ENCODE measurements at regions not wholly inside any gene's neighbourhood (a gene's known extent, or its start where the extent isn't known, plus 50 kb on each side); places are given as distances from the start of the nearest gene placed in this dataset.

DNA sequence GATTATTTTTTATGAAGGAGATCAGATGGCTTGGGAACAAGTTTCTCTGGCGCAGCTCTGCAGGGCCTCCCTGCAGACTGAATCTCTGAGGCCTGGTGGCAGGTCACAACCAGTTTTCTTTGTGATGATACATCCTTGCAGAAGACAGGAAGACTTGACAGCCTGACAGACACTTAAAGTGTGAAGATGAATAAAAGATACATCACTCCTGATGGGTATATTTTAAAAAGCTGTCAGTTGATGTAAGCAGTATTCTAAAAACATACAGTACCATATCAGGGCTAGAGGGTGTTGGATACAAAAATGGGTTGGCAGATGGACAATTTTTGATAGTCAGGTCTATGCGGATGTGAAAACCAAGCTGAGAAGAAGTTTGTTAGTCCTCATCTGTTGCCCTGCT, 239.5 kb downstream of the LHFPL1 start:
- DNase-seq (ENCODE audit: low read depth, low spot score) (no peak), FAIRE-seq (no peak), ATAC-seq (no peak)
- Histone ChIP-seq H3K4me1 (ENCODE audit: control insufficient read depth, insufficient read depth, low read length) (no peaks in the 10 kb centered on the region), H3K79me2 (ENCODE audit: control insufficient read depth, insufficient read depth, low read length) (no peaks in the 10 kb centered on the region), H3K27me3 (replicated peaks in 1 of 2; ENCODE audit: control insufficient read depth in 2 of 2, insufficient read depth in 2 of 2, low read length in 1 of 2) (no peaks in the 10 kb centered on the region), H3K4me3 (no peak overlapping the region), H3K27ac (ENCODE audit: control insufficient read depth, insufficient read depth) (no peak overlapping the region), H4K20me1 (ENCODE audit: control insufficient read depth, insufficient read depth) (no peaks in the 10 kb centered on the region; the same call in 1 of the 2 replicates), H3K4me2 (ENCODE audit: control insufficient read depth, insufficient read depth) (no peak overlapping the region), H3K9ac (ENCODE audit: control insufficient read depth, insufficient read depth, low read length) (no peak overlapping the region), H2AFZ (ENCODE audit: control insufficient read depth, low read depth, low read length) (no peak overlapping the region), H3K36me3 (ENCODE audit: control insufficient read depth in 2 of 2, insufficient read depth in 2 of 2, low read length in 1 of 2) (no peaks in the 10 kb centered on the region), H3K9me3 (replicated peaks; ENCODE audit: control insufficient read depth, insufficient read depth, low read length) (no peaks in the 10 kb centered on the region)
- in situ Hi-C loops (cut with MboI) = no loop called here
- ChIA-PET RAD21 (ENCODE audit: unreplicated experiment) (no interaction called here), CTCF (no interaction called here), SMC1A (ENCODE audit: uncharacterized antibody, unreplicated experiment) (no interaction called here), POLR2A (no interaction called here)
- no peak for TF ChIP-seq SIX5 (IDR thresholded peaks at IDR 0.05; ENCODE audit: low read depth, low read length, severe bottlenecking)
- no peak for TF ChIP-seq YBX1 (IDR thresholded peaks at IDR 0.05)
- TF ChIP-seq SUPT20H (IDR thresholded peaks at IDR 0.05; ENCODE audit: borderline replicate concordance, control insufficient read depth, low read depth, low read length) = no peak
- no peak for TF ChIP-seq IRF4 (IDR thresholded peaks at IDR 0.05; ENCODE audit: low read depth, low read length)
- no peak for TF ChIP-seq NR2C1 (IDR thresholded peaks at IDR 0.05)
- no peak for TF ChIP-seq RUNX3 (IDR thresholded peaks at IDR 0.05; ENCODE audit: low read length)
- WGBS (ENCODE audit: insufficient coverage, insufficient replicate concordance, low lambda C conversion rate, missing lambda C conversion rate) = 28% methylated on average over 2 of the region's 2 CpGs
- intact Hi-C loops (cut with micrococcal nuclease; ENCODE audit: unreplicated experiment) = no loop called here
- no TSS peak for BruUV-seq (replicated peaks)

DNA sequence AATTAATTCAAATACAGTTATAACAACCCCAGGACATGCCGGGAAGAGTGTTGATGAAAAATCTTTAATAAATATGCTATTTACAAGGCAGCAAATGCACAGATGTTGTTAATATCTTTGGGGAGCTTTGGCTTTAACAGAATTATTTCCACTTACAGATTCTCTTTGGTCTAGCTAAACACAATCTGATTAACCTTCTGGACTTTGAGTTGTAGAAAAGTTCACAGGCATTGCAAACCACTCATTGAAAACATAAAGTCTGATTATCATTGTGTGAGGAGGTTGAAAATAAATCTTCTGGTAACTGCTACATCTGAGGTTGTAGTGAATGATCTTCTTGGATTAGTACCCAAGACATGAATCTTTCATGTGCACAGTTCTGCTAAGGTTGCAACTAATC, 255.6 kb downstream of the LHFPL1 start:
- no peaks in the 10 kb centered on the region for H3K9me3 ChIP-seq (replicated peaks; ENCODE audit: control insufficient read depth, insufficient read depth, low read length)
- no peak for TF ChIP-seq NR2C1 (IDR thresholded peaks at IDR 0.05)
- no peak for TF ChIP-seq SRF (IDR thresholded peaks at IDR 0.05; ENCODE audit: low read depth in 2 of 2, low read length in 2 of 2)
- no peak for TF ChIP-seq PAX8 (IDR thresholded peaks at IDR 0.05)
- TF ChIP-seq, protein P1, sequence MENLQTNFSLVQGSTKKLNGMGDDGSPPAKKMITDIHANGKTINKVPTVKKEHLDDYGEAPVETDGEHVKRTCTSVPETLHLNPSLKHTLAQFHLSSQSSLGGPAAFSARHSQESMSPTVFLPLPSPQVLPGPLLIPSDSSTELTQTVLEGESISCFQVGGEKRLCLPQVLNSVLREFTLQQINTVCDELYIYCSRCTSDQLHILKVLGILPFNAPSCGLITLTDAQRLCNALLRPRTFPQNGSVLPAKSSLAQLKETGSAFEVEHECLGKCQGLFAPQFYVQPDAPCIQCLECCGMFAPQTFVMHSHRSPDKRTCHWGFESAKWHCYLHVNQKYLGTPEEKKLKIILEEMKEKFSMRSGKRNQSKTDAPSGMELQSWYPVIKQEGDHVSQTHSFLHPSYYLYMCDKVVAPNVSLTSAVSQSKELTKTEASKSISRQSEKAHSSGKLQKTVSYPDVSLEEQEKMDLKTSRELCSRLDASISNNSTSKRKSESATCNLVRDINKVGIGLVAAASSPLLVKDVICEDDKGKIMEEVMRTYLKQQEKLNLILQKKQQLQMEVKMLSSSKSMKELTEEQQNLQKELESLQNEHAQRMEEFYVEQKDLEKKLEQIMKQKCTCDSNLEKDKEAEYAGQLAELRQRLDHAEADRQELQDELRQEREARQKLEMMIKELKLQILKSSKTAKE (IDR thresholded peaks at IDR 0.05; ENCODE audit: low read depth, poor library complexity, severe bottlenecking) = no peak
- TF ChIP-seq TCF12 (IDR thresholded peaks at IDR 0.05; ENCODE audit: low read depth, low read length) = no peak
- TF ChIP-seq MXI1 (IDR thresholded peaks at IDR 0.05; ENCODE audit: low read depth, low read length) = no peak
- TF ChIP-seq POLR2AphosphoS2 (IDR thresholded peaks at IDR 0.05; ENCODE audit: low read depth, low read length) = no peak
- no peak for TF ChIP-seq CBX3 (IDR thresholded peaks at IDR 0.05; ENCODE audit: borderline replicate concordance, low read depth)
- no peak for TF ChIP-seq CEBPB (IDR thresholded peaks at IDR 0.05; ENCODE audit: borderline replicate concordance in 1 of 2, low read depth in 2 of 2, low read length in 2 of 2)
- no peak overlapping the region for H3K4me3 ChIP-seq
- ChIA-PET POLR2A (no interaction called here), RAD21 (ENCODE audit: unreplicated experiment) (interaction anchor here (0.7 kb wide), 1 partner anchor 338 kb away, joined by 3 read pairs; no protein-coding TSS in a partner anchor), SMC1A (ENCODE audit: uncharacterized antibody, unreplicated experiment) (no interaction called here), CTCF (no interaction called here)
- no peak overlapping the region for H3K4me2 ChIP-seq (ENCODE audit: control insufficient read depth, insufficient read depth)
- H3K27ac ChIP-seq (ENCODE audit: control insufficient read depth, insufficient read depth) = no peak overlapping the region
- no peak overlapping the region for H3K9ac ChIP-seq (ENCODE audit: control insufficient read depth, insufficient read depth, low read length)
- H3K4me1 ChIP-seq (ENCODE audit: control insufficient read depth, insufficient read depth, low read length) = no peaks in the 10 kb centered on the region
- intact Hi-C loops (cut with micrococcal nuclease; ENCODE audit: unreplicated experiment) = no loop called here
- H3K36me3 ChIP-seq (ENCODE audit: control insufficient read depth in 2 of 2, insufficient read depth in 2 of 2, low read length in 1 of 2) = no peaks in the 10 kb centered on the region
- in situ Hi-C loops (cut with MboI) = no loop called here
- no peak overlapping the region for H2AFZ ChIP-seq (ENCODE audit: control insufficient read depth, low read depth, low read length)
- BruUV-seq (replicated peaks) = no TSS peak
- no peak for DNase-seq (ENCODE audit: low read depth, low spot score)
- H4K20me1 ChIP-seq (ENCODE audit: control insufficient read depth, insufficient read depth) = no peaks in the 10 kb centered on the region
- no peaks in the 10 kb centered on the region for H3K27me3 ChIP-seq (replicated peaks in 1 of 2; ENCODE audit: control insufficient read depth in 2 of 2, insufficient read depth in 2 of 2, low read length in 1 of 2)
- no peak for FAIRE-seq
- ATAC-seq = no peak
- WGBS (ENCODE audit: insufficient coverage, insufficient replicate concordance, low lambda C conversion rate, missing lambda C conversion rate) = 56% methylated on average over 1 of the region's 1 CpG
- H3K79me2 ChIP-seq (ENCODE audit: control insufficient read depth, insufficient read depth, low read length) = no peaks in the 10 kb centered on the region

Data from GM12878 (cell line).